Epithelial cell of esophagus (primary cell): ENCODE measurements at regions not wholly inside any gene's neighbourhood (a gene's known extent, or its start where the extent isn't known, plus 50 kb on each side); places are given as distances from the start of the nearest gene placed in this dataset.

Source experiments
- DNase-seq: peaks from one replicate; pipeline ENCODE4 v3.0.0; 2010; ENCODE audit warnings: low read depth
- H3K4me3 ChIP-seq: 2 replicates; pipeline ENCODE4 v1.5.1; 2011; ENCODE audit warnings: mild to moderate bottlenecking, low read length, control low read depth
- TF ChIP-seq, protein P1 (sequence below): IDR thresholded peaks from 2 replicates; pipeline ENCODE4 v1.5.1; 2011; ENCODE audit warnings: low read depth, mild to moderate bottlenecking, low read length, control low read depth, inconsistent platforms; ENCODE audit not compliant: insufficient read depth; ENCODE audit errors: missing control alignments

DNA sequence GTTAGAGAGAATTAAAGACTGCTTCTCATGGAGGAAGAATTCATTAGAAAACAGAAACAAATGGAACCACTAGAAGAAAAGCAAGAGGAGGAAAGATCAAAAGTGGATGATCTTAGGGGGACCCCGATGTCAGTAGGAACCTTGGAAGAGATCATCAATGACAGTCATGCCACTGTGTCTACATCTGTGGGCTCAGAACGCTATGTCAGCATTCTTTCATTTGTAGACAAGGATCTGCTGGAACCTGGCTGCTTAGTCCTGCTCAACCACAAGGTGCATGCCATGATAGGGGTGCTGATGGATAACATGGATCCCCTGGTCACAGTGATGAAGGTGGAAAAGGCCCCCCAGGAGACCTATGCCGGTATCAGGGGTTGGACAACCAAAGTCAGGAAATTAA lies 154.4 kb upstream of the CHRM2 start:
- H3K4me3 ChIP-seq: no peak overlapping the region
- no peak for DNase-seq
- TF ChIP-seq, protein P1, sequence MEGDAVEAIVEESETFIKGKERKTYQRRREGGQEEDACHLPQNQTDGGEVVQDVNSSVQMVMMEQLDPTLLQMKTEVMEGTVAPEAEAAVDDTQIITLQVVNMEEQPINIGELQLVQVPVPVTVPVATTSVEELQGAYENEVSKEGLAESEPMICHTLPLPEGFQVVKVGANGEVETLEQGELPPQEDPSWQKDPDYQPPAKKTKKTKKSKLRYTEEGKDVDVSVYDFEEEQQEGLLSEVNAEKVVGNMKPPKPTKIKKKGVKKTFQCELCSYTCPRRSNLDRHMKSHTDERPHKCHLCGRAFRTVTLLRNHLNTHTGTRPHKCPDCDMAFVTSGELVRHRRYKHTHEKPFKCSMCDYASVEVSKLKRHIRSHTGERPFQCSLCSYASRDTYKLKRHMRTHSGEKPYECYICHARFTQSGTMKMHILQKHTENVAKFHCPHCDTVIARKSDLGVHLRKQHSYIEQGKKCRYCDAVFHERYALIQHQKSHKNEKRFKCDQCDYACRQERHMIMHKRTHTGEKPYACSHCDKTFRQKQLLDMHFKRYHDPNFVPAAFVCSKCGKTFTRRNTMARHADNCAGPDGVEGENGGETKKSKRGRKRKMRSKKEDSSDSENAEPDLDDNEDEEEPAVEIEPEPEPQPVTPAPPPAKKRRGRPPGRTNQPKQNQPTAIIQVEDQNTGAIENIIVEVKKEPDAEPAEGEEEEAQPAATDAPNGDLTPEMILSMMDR: no peak

DNA sequence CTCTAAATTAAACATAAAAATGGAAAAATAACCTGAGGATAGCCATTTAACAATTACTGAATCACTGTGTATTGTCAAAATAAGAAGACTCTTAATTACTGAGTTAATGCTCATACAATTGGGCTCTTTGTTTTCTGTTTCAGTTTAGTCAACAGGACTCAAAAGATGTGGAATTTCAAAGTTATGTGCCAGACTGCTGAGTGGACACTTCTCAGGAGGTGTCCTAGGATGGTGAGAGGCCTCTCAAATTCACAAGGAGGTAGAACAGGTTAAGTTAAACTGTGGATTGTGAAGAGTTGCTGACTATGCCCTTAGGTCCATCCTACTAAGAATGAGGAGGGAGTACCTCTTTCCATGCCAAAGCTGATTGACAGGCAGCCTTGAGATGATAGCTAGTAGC lies 157.7 kb upstream of the CHRM2 start:
- no peak for DNase-seq
- no peak overlapping the region for H3K4me3 ChIP-seq
- TF ChIP-seq, protein P1: no peak

DNA sequence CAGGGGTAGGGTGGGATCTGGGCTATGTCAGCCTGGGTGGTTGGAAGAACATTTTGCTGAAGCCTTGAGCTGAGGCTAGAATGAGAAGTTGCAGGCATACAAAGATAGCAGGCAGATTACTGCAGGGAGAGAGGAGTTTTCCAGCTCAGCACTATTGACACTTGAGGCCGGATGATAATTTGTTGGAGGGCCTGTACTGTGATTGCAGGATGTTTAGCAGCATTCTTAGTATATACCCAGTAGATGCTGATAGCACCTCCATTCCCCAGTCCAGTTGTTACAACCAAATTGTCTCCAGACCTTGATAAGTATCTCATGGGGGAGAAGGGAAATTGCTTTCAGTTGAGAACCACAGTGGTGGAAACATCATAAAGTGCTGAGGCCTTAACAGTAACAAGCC lies 158.6 kb upstream of the CHRM2 start:
- no peak for DNase-seq
- TF ChIP-seq, protein P1: no peak
- no peak overlapping the region for H3K4me3 ChIP-seq

DNA sequence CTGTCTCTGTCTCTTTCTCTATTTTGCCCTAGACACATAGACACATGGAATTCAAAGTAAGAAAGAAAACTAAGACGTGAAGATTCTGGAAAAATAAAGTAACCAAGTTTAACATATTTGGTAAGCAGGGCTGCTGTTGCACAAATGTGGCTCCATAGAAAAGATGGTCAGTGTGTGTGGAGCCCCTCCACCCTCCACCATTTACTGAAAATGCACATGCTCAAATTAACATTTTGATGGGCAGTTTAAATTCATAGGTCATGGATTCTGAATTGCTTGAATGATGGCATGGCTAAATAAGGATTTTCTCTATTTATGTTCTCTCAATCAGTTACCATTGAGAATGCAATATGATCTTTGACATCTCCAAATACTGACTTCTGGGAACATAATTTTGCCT lies 165.5 kb upstream of the CHRM2 start:
- no peak for DNase-seq
- TF ChIP-seq, protein P1: no peak
- no peak overlapping the region for H3K4me3 ChIP-seq

DNA sequence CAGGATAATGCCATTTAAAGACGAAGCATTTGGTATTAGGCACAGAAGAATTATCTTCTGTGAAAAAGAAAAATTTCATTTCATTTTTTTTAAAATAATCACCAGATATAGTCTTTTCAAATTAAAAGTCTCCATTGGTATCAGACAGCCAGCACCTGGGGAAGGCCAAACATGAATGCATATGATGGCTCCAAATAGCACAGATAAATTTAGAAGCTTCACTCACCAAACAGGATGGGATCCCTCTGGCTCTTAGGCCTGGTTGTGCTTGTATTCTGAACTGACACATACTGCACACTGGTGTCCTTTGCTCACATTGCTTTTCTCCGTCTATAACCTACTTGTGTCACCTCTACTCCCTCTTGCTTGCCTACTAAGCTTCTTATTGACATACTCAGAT lies 169.5 kb upstream of the CHRM2 start:
- no peak overlapping the region for H3K4me3 ChIP-seq
- DNase-seq: no peak
- TF ChIP-seq, protein P1: no peak

DNA sequence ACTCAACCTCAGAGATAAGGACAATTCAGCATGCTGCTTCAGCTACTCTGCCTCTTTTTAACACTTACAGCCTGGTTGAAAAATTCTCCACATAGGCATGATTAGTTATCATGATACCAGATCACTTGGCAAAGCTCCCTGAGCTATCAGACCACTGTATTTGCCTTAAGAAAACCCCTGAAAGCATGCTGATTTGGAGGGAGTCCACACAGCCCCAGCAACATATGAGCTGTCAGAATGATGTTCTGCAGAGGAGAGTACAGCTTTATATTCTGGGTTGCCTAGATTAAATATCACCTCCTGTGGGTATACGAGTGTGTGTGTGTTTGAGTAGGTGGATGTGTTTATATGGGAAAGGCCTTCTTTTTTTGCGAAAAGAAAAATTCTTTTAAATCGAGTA lies 170.2 kb upstream of the CHRM2 start:
- DNase-seq: no peak
- TF ChIP-seq, protein P1: no peak
- no peak overlapping the region for H3K4me3 ChIP-seq

DNA sequence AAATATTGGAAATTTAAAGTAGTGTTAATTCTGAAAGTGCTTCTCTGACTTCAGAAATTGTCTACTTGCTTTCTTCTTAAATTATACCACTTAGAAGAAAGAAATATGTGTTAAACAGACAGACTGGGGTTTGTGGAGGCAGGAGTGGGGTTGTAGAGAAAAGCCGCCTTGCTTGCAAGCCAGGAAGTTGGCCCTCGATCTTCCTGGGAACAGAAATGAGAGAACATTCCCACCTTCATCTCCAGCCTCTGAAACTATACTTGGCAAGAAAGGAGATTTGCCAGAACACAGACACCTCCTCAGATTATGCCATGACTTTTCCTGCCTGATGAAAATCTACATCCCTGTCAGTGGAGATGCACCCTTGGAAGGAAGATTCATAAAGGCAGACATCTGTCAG lies 171.2 kb upstream of the CHRM2 start:
- TF ChIP-seq, protein P1: no peak
- no peak for DNase-seq
- no peak overlapping the region for H3K4me3 ChIP-seq
